Gastrocnemius medialis (tissue), 4 donors: ENCODE measurements at regions not wholly inside any gene's neighbourhood (a gene's known extent, or its start where the extent isn't known, plus 50 kb on each side); places are given as distances from the start of the nearest gene placed in this dataset.

Source experiments
- CTCF ChIP-seq, 5 experiments: fragments of 450-650 bp in 3 of 5; fragments of 200-600 bp in 2 of 5; sonication (generic) in 2 of 5; IDR thresholded peaks in 4 of 5; conservative IDR thresholded peaks in 1 of 5; 1 replicate in 4 of 5; 2 replicates in 1 of 5; pipeline ENCODE4 v1.5.1; 2016 to 2019; ENCODE audit warnings: antibody characterized with exemption in 5 of 5, mild to moderate bottlenecking in 3 of 5, moderate library complexity in 3 of 5
- POLR2A ChIP-seq, 2 donors: fragments of 450-650 bp; IDR thresholded peaks; one replicate each; pipeline ENCODE4 v1.6.1; 2017; ENCODE audit warnings: antibody characterized with exemption in 2 of 2, mild to moderate bottlenecking in 2 of 2, moderate library complexity in 2 of 2

GRCh38 chr4:137892134-137892533 is 350.0 kb downstream of the SLC7A11 start:
- TF ChIP-seq CTCF (IDR thresholded peaks at IDR 0.05 in 4 of 5, conservative IDR thresholded peaks at IDR 0.05 in 1 of 5) (no peak), POLR2A (IDR thresholded peaks at IDR 0.05) (no peak)
